HepG2 (cell line): ENCODE measurements at regions not wholly inside any gene's neighbourhood (a gene's known extent, or its start where the extent isn't known, plus 50 kb on each side); places are given as distances from the start of the nearest gene placed in this dataset.

ENCODE experiments used
- ATAC-seq: fragments of 200-7000 bp; cut with Tn5 transposase; 3 replicates; pipeline ENCODE4 v1.9.1; 2020; ENCODE audit warnings: mild to moderate bottlenecking, moderate library complexity
- BruUV-seq: library from RNA; stranded (reverse); fragments of 400-500 nt; replicated peaks from 2 replicates; lab custom pipeline; 2021; lab: Mats Ljungman, UMichigan
- CTCF ChIA-PET: fragments of 300-600 bp; formaldehyde crosslinking; extraction: SDS; loops from one replicate; lab custom pipeline; 2021; ENCODE audit warnings: low total read pairs, inconsistent platforms, low intra/inter-chr PET ratio; lab: Yijun Ruan, JAX
- POLR2A ChIA-PET: fragments of 350-600 bp; sonication (Branson Sonifier 250); formaldehyde crosslinking; loops from one replicate; lab custom pipeline; 2020; ENCODE audit warnings: antibody characterized with exemption, inconsistent platforms; lab: Yijun Ruan, JAX
- DNase-seq: peaks from one replicate; pipeline ENCODE4 v3.0.0-alpha.2; 2015; ENCODE audit warnings: low spot score
- FAIRE-seq: peaks from 3 replicates; lab custom pipeline; 2011; peaks lifted over from hg19 to GRCh38; lab: Jason Lieb, UNC
- H2AFZ ChIP-seq: one replicate; pipeline ENCODE4 v1.6.1; 2011; ENCODE audit warnings: low read length, inconsistent platforms
- H3K27ac ChIP-seq: fragments of 300-600 bp; 3 replicates; pipeline ENCODE4 v1.8.0; 2011; ENCODE audit warnings: mixed run types, mild to moderate bottlenecking, mixed read lengths, low read length, inconsistent platforms; ENCODE audit not compliant: insufficient read depth; ENCODE audit errors: extremely low read length
- H3K27me3 ChIP-seq, 2 experiments: fragments of 200-600 bp in 1 of 2; 2 replicates in 1 of 2; 3 replicates in 1 of 2; pipeline versions ENCODE4 v1.6.0 to v1.8.0; 2011; ENCODE audit warnings: low read length in 2 of 2, mild to moderate bottlenecking in 2 of 2, moderate library complexity in 2 of 2, inconsistent platforms in 1 of 2; ENCODE audit not compliant: insufficient read depth in 2 of 2, control insufficient read depth in 1 of 2
- H3K36me3 ChIP-seq, 2 experiments: fragments of 200-600 bp in 1 of 2; replicated peaks in 1 of 2; 2 replicates in 1 of 2; 3 replicates in 1 of 2; pipeline versions ENCODE4 v1.5.1 to v1.8.0; 2011; ENCODE audit warnings: low read length in 2 of 2, inconsistent platforms in 1 of 2; ENCODE audit not compliant: insufficient read depth in 2 of 2, control insufficient read depth in 1 of 2
- H3K4me1 ChIP-seq: 2 replicates; pipeline ENCODE4 v1.5.1; 2012; ENCODE audit warnings: low read length, inconsistent platforms; ENCODE audit not compliant: insufficient read depth
- H3K4me2 ChIP-seq: 2 replicates; pipeline ENCODE4 v1.6.0; 2011; ENCODE audit warnings: low read depth, low read length, inconsistent platforms
- H3K4me3 ChIP-seq, 3 experiments: fragments of 200-600 bp in 1 of 3; sonication (generic), shearing (Covaris generic) in 1 of 3; replicated peaks in 1 of 3; 2 replicates each; pipeline ENCODE4 v1.5.1; 2011 to 2016; ENCODE audit warnings: low read length in 3 of 3, inconsistent platforms in 2 of 3, low read depth in 2 of 3, mild to moderate bottlenecking in 2 of 3, control low read depth in 1 of 3, mixed read lengths in 1 of 3; ENCODE audit not compliant: insufficient read depth in 1 of 3
- H3K79me2 ChIP-seq: one replicate; pipeline ENCODE4 v1.6.1; 2011; ENCODE audit warnings: low read length, inconsistent platforms; ENCODE audit not compliant: insufficient read depth
- H3K9ac ChIP-seq: 2 replicates; pipeline ENCODE4 v1.6.0; 2011; ENCODE audit warnings: mild to moderate bottlenecking, low read depth, low read length, inconsistent platforms; ENCODE audit not compliant: insufficient read depth
- H3K9me3 ChIP-seq: 2 replicates; pipeline ENCODE4 v1.5.1; 2012; ENCODE audit warnings: mild to moderate bottlenecking, low read length
- H4K20me1 ChIP-seq: 2 replicates; pipeline ENCODE4 v1.6.0; 2011; ENCODE audit warnings: inconsistent platforms, mild to moderate bottlenecking, low read length, moderate library complexity; ENCODE audit not compliant: insufficient read depth
- CEBPB ChIP-seq: IDR thresholded peaks from 2 replicates; pipeline ENCODE4 v1.6.1; 2011; ENCODE audit warnings: low read depth, low read length, improper control_type of control experiment, borderline replicate concordance
- CENPX ChIP-seq: sonication (generic); formaldehyde crosslinking; IDR thresholded peaks from 2 replicates; pipeline ENCODE4 v1.9.0; 2021; ENCODE audit warnings: mild to moderate bottlenecking, missing genetic modification reagents, moderate library complexity
- EHMT2 ChIP-seq: fragments of 200-600 bp; sonication (generic); IDR thresholded peaks from 2 replicates; pipeline ENCODE4 v1.7.0; 2017; ENCODE audit warnings: antibody characterized with exemption, low read depth, low read length, borderline replicate concordance
- HOXA5 ChIP-seq: sonication (generic); formaldehyde crosslinking; IDR thresholded peaks from 2 replicates; pipeline ENCODE4 v1.4.0; 2020; ENCODE audit warnings: missing genetic modification reagents
- KAT7 ChIP-seq: IDR thresholded peaks from 2 replicates; pipeline ENCODE4 v1.6.1; 2018; ENCODE audit warnings: borderline replicate concordance, missing compliant biosample characterization
- NCOA5 ChIP-seq: sonication (generic); formaldehyde crosslinking; IDR thresholded peaks from 2 replicates; pipeline ENCODE4 v1.4.0; 2020; ENCODE audit warnings: missing genetic modification reagents
- SMC3 ChIP-seq: IDR thresholded peaks from 2 replicates; pipeline ENCODE4 v1.6.1; 2011; ENCODE audit warnings: low read length, improper control_type of control experiment
- SOX5 ChIP-seq: IDR thresholded peaks from 2 replicates; pipeline ENCODE4 v1.6.1; 2016; ENCODE audit warnings: borderline replicate concordance
- THAP7 ChIP-seq: sonication (generic); formaldehyde crosslinking; IDR thresholded peaks from 2 replicates; pipeline ENCODE4 v1.8.1; 2023; ENCODE audit warnings: mild to moderate bottlenecking, missing genetic modification reagents
- XRCC5 ChIP-seq: fragments of 200-400 bp; formaldehyde crosslinking; optimal IDR thresholded peaks from 2 replicates; pipeline ENCODE3; 2017; ENCODE audit warnings: mild to moderate bottlenecking, low read length
- ZBTB8A ChIP-seq: sonication (generic); formaldehyde crosslinking; IDR thresholded peaks from 2 replicates; pipeline ENCODE4 v1.4.0; 2020; ENCODE audit warnings: mild to moderate bottlenecking, low read depth, missing genetic modification reagents, borderline replicate concordance
- ZMYM4 ChIP-seq: sonication (generic); formaldehyde crosslinking; IDR thresholded peaks from 2 replicates; pipeline ENCODE4 v1.8.1; 2023; ENCODE audit warnings: mild to moderate bottlenecking, missing genetic modification reagents
- ZNF333 ChIP-seq: sonication (generic); formaldehyde crosslinking; IDR thresholded peaks from 2 replicates; pipeline ENCODE4 v1.4.0; 2020; ENCODE audit warnings: mild to moderate bottlenecking, missing genetic modification reagents, borderline replicate concordance
- ZNF407 ChIP-seq: sonication (generic); formaldehyde crosslinking; IDR thresholded peaks from one replicate; pipeline ENCODE4 v1.5.1; 2020; ENCODE audit warnings: mild to moderate bottlenecking, missing genetic modification reagents; ENCODE audit errors: not compliant biosample characterization
- ZNF563 ChIP-seq: sonication (generic); formaldehyde crosslinking; IDR thresholded peaks from 2 replicates; pipeline ENCODE4 v1.8.0; 2022; ENCODE audit warnings: mild to moderate bottlenecking, moderate library complexity, missing genetic modification reagents
- WGBS: methylation state at CpG from one replicate; pipeline ENCODE4 v1.1.6; 2017; ENCODE audit warnings: low lambda C conversion rate; 5-methylcytosine and 5-hydroxymethylcytosine counted together
- in situ Hi-C: cut with HindIII; loops from 2 replicates; pipeline ENCODE4 v1.10.0; 2017; ENCODE audit warnings: low pct_unique_long_range_greater_than_20kb; ENCODE audit not compliant: extremely low pct_ligation_motif_present
- intact Hi-C: fragments of 100-400 bp; cut with micrococcal nuclease; formaldehyde crosslinking; loops from one replicate; pipeline ENCODE4 v1.10.0; 2022; ENCODE audit not compliant: unreplicated experiment

DNA sequence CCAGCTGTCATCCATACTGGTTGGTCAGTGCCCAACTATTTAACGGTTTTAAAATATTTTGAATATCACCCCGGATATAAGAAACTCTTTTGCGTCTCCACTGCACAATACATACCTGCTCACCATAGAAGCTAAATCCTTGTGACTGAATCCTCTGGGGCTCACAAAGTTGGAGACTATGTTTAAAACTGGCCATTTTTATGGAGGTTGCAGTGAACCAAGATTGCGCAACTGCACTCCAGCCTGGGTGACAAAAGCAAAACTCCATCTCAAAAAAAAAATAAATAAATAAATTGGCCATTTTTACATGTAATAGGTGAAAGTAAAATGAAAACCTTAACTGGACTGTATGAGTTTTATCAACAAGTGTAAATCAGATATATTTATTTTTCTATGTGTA, 55.6 kb upstream of the TMEM17 start:
- DNase-seq (no peak), ATAC-seq (no peak), FAIRE-seq (no peak)
- H3K4me1 ChIP-seq, result peaks cover 60% of the 10 kb centered on the region
- H3K4me3 ChIP-seq, result no peak overlapping the region
- no peaks in the 10 kb centered on the region for H3K27me3 ChIP-seq
- in situ Hi-C loops (no loop called here), intact Hi-C loops (no loop called here)
- H3K9me3 ChIP-seq, result no peaks in the 10 kb centered on the region
- H3K36me3 ChIP-seq, result no peaks in the 10 kb centered on the region
- H4K20me1 ChIP-seq, result no peaks in the 10 kb centered on the region
- no peak overlapping the region for H3K27ac ChIP-seq
- H3K79me2 ChIP-seq, result no peaks in the 10 kb centered on the region
- ChIA-PET CTCF (no interaction called here), POLR2A (no interaction called here)
- 99% methylated on average over 4 of the region's 4 CpGs for WGBS
- no peak overlapping the region for H3K4me2 ChIP-seq
- H2AFZ ChIP-seq, result no peak overlapping the region
- BruUV-seq, result no TSS peak
- H3K9ac ChIP-seq, result no peak overlapping the region
- TF ChIP-seq HOXA5 (CRISPR knock-in tag), result no peak
- no peak for TF ChIP-seq ZNF407 (CRISPR knock-in tag)
- TF ChIP-seq ZMYM4 (CRISPR knock-in tag), result 0 out of 2 replicates have a peak, but pooled peaks have one; percentile 25
- no peak for TF ChIP-seq ZBTB8A
- TF ChIP-seq ZNF333 (CRISPR knock-in tag), result no peak
- no peak for TF ChIP-seq KAT7 (CRISPR knock-in tag)
- no peak for TF ChIP-seq ZNF563 (CRISPR knock-in tag)
- TF ChIP-seq THAP7 (CRISPR knock-in tag), result no peak
- no peak for TF ChIP-seq XRCC5
- TF ChIP-seq NCOA5, result no peak
- peak; percentile 87; the same call in 1 of the 2 replicates for TF ChIP-seq EHMT2
- TF ChIP-seq SOX5 (CRISPR knock-in tag), result no peak
- TF ChIP-seq CENPX (CRISPR knock-in tag), result no peak
- TF ChIP-seq CEBPB, result peak; percentile 93
- TF ChIP-seq SMC3, result 0 out of 2 replicates have a peak, but pooled peaks have one; percentile 9
